PFSK-1 (cell line): ENCODE measurements at regions not wholly inside any gene's neighbourhood (a gene's known extent, or its start where the extent isn't known, plus 50 kb on each side); places are given as distances from the start of the nearest gene placed in this dataset.
A peak's percentile ranks its signal among the peaks of the same experiment; 100 is the strongest.

Experiments used
- FOXP2 ChIP-seq: optimal IDR thresholded peaks from 2 replicates; pipeline ENCODE3; 2011; ENCODE audit warnings: borderline replicate concordance, control low read depth, inconsistent platforms; ENCODE audit not compliant: insufficient read depth; ENCODE audit errors: extremely low read length, extremely low read depth
- POLR2AphosphoS5 ChIP-seq: IDR thresholded peaks from 2 replicates; pipeline ENCODE4 v1.6.1; 2012; ENCODE audit warnings: low read depth, mild to moderate bottlenecking, control low read depth, low read length, moderate library complexity
- REST ChIP-seq, 2 experiments: IDR thresholded peaks; 2 replicates each; pipeline versions ENCODE4 v1.6.1 to v1.8.0; 2011 to 2012; ENCODE audit warnings: low read depth in 2 of 2, low read length in 2 of 2, control low read depth in 1 of 2, inconsistent platforms in 1 of 2, mild to moderate bottlenecking in 1 of 2, moderate library complexity in 1 of 2; ENCODE audit not compliant: insufficient read depth in 1 of 2
- SIN3A ChIP-seq: IDR thresholded peaks from 2 replicates; pipeline ENCODE4 v1.6.1; 2012; ENCODE audit warnings: mild to moderate bottlenecking, low read length, moderate library complexity, borderline replicate concordance; ENCODE audit not compliant: insufficient read depth
- TAF1 ChIP-seq: IDR thresholded peaks from 2 replicates; pipeline ENCODE4 v1.6.1; 2012; ENCODE audit warnings: low read length, control low read depth, borderline replicate concordance; ENCODE audit not compliant: insufficient read depth

- TF ChIP-seq POLR2AphosphoS5 (no peak), TAF1 (no peak), SIN3A (no peak), FOXP2 (no peak), REST (IDR thresholded peaks at IDR 0.05; ENCODE audit: insufficient read depth in 1 of 2, low read depth in 2 of 2, low read length in 2 of 2) (no peak)
Observed at GRCh38 chr3:115475178-115476041, 147.9 kb upstream of the GAP43 start.

DNA sequence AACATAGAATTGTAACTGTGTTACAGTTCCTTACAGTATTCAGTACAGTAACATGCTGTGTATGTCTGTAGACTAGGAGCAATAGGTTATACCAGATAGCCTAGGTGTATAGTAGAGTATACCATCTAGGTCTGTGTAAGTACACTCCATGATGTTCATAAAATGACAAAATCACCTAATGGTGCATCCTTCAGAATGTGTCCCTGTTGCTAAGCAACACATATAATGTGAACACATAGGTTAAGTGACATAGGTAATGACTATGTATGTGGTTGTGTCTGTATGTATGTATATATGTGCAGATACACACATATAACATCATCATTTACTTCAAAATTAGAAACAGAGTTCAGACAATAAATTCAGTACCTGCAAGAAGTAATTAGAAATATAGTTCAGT is 146.8 kb upstream of the GAP43 start:
- TF ChIP-seq SIN3A (no peak), FOXP2 (no peak), TAF1 (no peak), REST (IDR thresholded peaks at IDR 0.05; ENCODE audit: insufficient read depth in 1 of 2, low read depth in 2 of 2, low read length in 2 of 2) (no peak), POLR2AphosphoS5 (no peak)

- TF ChIP-seq REST (IDR thresholded peaks at IDR 0.05; ENCODE audit: insufficient read depth in 1 of 2, low read depth in 2 of 2, low read length in 2 of 2) (no peak), FOXP2 (no peak), TAF1 (no peak), POLR2AphosphoS5 (no peak), SIN3A (no peak)
Observed at GRCh38 chr3:115478359-115478758, 145.0 kb upstream of the GAP43 start.

DNA sequence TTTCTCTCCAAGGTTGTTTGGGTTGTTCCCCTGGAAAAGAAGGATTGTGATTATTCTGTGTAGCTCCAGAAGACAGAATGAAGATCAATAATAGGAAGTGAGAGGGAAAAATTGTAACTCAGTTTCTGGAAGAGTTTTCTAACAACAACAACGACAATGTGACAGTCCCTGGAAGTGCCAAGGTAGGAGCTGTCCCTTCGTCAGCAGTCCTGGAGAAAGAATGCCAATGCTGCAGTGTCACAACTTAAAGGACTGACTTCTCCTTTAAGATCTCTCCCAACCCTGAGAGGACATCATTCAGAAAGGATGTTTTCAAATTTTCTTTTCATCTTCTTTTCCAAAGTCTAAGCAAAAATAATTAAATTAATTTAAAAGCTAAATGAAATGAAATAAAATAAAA is 136.4 kb upstream of the GAP43 start:
- TF ChIP-seq TAF1 (no peak), REST (IDR thresholded peaks at IDR 0.05; ENCODE audit: insufficient read depth in 1 of 2, low read depth in 2 of 2, low read length in 2 of 2) (peak in 1 of 2 experiments; percentile 73; a peak in 2 of 4 replicates)

DNA sequence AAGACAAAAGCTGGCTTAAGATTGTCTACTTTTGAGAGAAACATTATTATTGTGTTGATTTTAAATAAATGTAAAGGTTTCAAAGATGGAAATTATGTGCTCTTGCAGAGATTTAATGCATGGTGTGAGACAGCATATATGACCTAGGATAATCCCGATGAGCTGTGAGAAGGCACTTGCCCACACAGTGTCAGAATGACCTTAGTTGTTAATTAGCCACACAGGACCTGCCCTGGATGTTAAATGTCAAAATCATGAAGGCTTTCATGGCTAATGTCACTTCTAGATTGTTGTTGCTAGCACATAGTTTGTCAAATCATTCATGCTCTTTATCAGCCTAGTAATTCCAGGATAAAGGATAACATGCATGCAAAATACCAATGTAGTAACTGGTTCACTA is 135.3 kb upstream of the GAP43 start:
- TF ChIP-seq TAF1: no peak
- TF ChIP-seq SIN3A: no peak
- TF ChIP-seq POLR2AphosphoS5: no peak
- no peak for TF ChIP-seq FOXP2
- no peak for TF ChIP-seq REST (IDR thresholded peaks at IDR 0.05; ENCODE audit: insufficient read depth in 1 of 2, low read depth in 2 of 2, low read length in 2 of 2)
